ENCODE measurements at regions not wholly inside any gene's neighbourhood (a gene's known extent, or its start where the extent isn't known, plus 50 kb on each side); places are given as distances from the start of the nearest gene placed in this dataset.

DNA sequence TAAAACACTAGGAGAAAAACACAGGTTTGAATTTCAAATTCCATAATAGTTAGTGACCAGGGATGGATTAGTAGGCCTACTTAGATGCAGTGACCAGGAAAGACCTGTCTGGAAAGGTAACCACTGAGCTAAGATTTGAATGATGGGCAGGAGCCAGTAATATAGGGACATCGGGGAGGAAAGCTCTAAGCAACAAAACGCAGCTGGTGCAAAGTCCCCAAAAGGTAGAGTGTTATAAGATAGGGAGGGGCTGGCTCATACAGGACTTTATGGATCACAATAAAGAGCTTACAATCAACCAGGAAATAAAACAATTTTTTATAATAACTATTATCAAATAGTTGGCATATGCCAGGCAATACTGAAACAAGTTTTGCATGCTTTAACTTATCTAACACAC lies 849.4 kb downstream of the LRRTM4 start:
- H3K27me3 ChIP-seq (ENCODE audit: insufficient read depth, low read length) = no peaks in the 10 kb centered on the region
- H3K9me3 ChIP-seq (ENCODE audit: low read depth, low read length) = peaks cover 2% of the 10 kb centered on the region
- H4K20me1 ChIP-seq (ENCODE audit: insufficient read depth, low read length) = no peaks in the 10 kb centered on the region
- no peak overlapping the region for H2AFZ ChIP-seq (ENCODE audit: low read length)
- H3K4me1 ChIP-seq (ENCODE audit: insufficient read depth, low read length) = no peaks in the 10 kb centered on the region
- no peak for DNase-seq (ENCODE audit: insufficient read length, low spot score, missing footprints)
- H3K27ac ChIP-seq (ENCODE audit: low read depth, low read length) = no peak overlapping the region
- H3K36me3 ChIP-seq (ENCODE audit: insufficient read depth, low read length) = no peaks in the 10 kb centered on the region
- no peaks in the 10 kb centered on the region for H3K79me2 ChIP-seq (ENCODE audit: insufficient read depth, low read length)
- no peak overlapping the region for H3K4me2 ChIP-seq (ENCODE audit: insufficient read depth, low read length)
- TF ChIP-seq, protein P1, sequence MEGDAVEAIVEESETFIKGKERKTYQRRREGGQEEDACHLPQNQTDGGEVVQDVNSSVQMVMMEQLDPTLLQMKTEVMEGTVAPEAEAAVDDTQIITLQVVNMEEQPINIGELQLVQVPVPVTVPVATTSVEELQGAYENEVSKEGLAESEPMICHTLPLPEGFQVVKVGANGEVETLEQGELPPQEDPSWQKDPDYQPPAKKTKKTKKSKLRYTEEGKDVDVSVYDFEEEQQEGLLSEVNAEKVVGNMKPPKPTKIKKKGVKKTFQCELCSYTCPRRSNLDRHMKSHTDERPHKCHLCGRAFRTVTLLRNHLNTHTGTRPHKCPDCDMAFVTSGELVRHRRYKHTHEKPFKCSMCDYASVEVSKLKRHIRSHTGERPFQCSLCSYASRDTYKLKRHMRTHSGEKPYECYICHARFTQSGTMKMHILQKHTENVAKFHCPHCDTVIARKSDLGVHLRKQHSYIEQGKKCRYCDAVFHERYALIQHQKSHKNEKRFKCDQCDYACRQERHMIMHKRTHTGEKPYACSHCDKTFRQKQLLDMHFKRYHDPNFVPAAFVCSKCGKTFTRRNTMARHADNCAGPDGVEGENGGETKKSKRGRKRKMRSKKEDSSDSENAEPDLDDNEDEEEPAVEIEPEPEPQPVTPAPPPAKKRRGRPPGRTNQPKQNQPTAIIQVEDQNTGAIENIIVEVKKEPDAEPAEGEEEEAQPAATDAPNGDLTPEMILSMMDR (IDR thresholded peaks at IDR 0.05; ENCODE audit: extremely low read depth, low read depth, low read length) = no peak
- no peak overlapping the region for H3K4me3 ChIP-seq (ENCODE audit: insufficient read depth, low read length)

DNA sequence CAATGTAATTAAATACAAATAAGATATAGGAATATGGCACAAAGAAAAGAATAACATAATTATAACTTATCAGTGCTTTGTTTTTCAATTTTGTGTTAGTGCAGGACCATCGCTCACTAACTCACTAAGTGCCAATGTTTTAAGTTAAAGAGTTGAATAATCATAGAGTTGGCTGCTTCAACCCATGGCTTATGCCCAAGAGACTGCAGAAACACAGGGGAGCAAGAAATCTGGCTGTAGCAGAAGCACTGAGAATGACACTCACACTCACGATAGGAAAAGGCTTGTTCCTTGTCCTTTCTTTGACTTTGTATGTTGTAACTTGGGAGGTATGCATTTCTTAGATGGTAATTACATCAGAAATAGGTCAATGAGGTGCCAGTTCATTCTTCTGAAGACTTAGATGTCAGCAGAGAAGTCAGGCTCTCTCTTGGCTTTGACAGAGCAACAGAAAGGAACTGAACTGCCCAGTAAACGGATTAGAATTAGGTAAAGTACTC lies 852.2 kb downstream of the LRRTM4 start:
- TF ChIP-seq, protein P1 (IDR thresholded peaks at IDR 0.05; ENCODE audit: extremely low read depth, low read depth, low read length) = no peak
- Histone ChIP-seq H3K27me3 (ENCODE audit: insufficient read depth, low read length) (no peaks in the 10 kb centered on the region), H3K9me3 (ENCODE audit: low read depth, low read length) (peaks cover 3% of the 10 kb centered on the region), H3K79me2 (ENCODE audit: insufficient read depth, low read length) (no peaks in the 10 kb centered on the region), H3K4me3 (ENCODE audit: insufficient read depth, low read length) (no peak overlapping the region), H3K36me3 (ENCODE audit: insufficient read depth, low read length) (no peaks in the 10 kb centered on the region), H4K20me1 (ENCODE audit: insufficient read depth, low read length) (no peaks in the 10 kb centered on the region), H3K4me1 (ENCODE audit: insufficient read depth, low read length) (no peaks in the 10 kb centered on the region), H3K4me2 (ENCODE audit: insufficient read depth, low read length) (no peak overlapping the region), H2AFZ (ENCODE audit: low read length) (no peak overlapping the region), H3K27ac (ENCODE audit: low read depth, low read length) (no peak overlapping the region)
- no peak for DNase-seq (ENCODE audit: insufficient read length, low spot score, missing footprints)

DNA sequence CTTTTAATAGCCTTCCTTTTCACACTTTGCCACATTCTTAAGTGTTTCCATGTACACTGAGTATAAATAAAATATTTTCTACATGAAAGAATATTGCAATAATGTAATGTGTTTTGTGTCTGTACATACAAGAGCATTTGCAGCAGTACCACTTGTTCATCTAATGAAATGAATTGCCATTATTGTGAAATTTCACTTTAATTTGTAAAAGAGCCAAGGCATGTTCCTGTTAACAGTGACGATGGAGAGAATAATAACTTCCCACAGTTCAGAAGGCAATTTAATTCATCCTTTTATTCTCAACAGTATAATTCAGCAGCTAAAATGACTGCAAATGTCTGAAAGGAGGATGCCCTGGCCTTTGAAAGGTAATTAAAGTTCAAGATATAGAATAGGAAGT lies 853.9 kb downstream of the LRRTM4 start:
- Histone ChIP-seq H3K9me3 (ENCODE audit: low read depth, low read length) (peaks cover 3% of the 10 kb centered on the region), H3K4me3 (ENCODE audit: insufficient read depth, low read length) (no peak overlapping the region), H3K4me2 (ENCODE audit: insufficient read depth, low read length) (no peak overlapping the region), H2AFZ (ENCODE audit: low read length) (no peak overlapping the region), H3K4me1 (ENCODE audit: insufficient read depth, low read length) (no peaks in the 10 kb centered on the region), H3K36me3 (ENCODE audit: insufficient read depth, low read length) (no peaks in the 10 kb centered on the region), H4K20me1 (ENCODE audit: insufficient read depth, low read length) (no peaks in the 10 kb centered on the region), H3K27ac (ENCODE audit: low read depth, low read length) (no peak overlapping the region), H3K79me2 (ENCODE audit: insufficient read depth, low read length) (no peaks in the 10 kb centered on the region), H3K27me3 (ENCODE audit: insufficient read depth, low read length) (no peaks in the 10 kb centered on the region)
- TF ChIP-seq, protein P1 (IDR thresholded peaks at IDR 0.05; ENCODE audit: extremely low read depth, low read depth, low read length) = no peak
- no peak for DNase-seq (ENCODE audit: insufficient read length, low spot score, missing footprints)

DNA sequence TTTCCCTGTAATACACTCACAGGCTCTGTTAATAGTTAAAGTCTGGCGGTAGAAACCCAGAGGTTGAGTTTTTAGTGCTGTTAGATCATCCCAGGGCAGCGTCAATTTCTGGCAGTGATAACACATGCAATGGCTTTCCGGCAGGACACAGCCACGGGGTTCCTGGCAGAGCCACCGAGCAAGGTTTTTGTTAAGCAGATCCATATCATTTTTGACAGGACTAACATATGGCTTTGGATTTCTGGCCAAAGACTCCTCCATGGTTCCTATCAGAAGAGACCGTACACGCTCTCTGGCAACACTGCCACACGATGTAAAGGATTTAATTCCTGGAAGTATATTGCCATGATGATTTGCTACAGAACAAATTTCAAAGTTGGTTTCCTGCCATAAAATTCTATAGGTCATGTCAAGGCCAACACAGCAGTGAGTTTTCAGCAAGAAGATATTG lies 854.3 kb downstream of the LRRTM4 start:
- H3K4me1 ChIP-seq (ENCODE audit: insufficient read depth, low read length) = no peaks in the 10 kb centered on the region
- H3K36me3 ChIP-seq (ENCODE audit: insufficient read depth, low read length) = no peaks in the 10 kb centered on the region
- H3K27me3 ChIP-seq (ENCODE audit: insufficient read depth, low read length) = no peaks in the 10 kb centered on the region
- no peak overlapping the region for H2AFZ ChIP-seq (ENCODE audit: low read length)
- DNase-seq (ENCODE audit: insufficient read length, low spot score, missing footprints) = no peak
- TF ChIP-seq, protein P1 (IDR thresholded peaks at IDR 0.05; ENCODE audit: extremely low read depth, low read depth, low read length) = no peak
- no peaks in the 10 kb centered on the region for H3K79me2 ChIP-seq (ENCODE audit: insufficient read depth, low read length)
- no peak overlapping the region for H3K4me3 ChIP-seq (ENCODE audit: insufficient read depth, low read length)
- no peak overlapping the region for H3K27ac ChIP-seq (ENCODE audit: low read depth, low read length)
- peaks cover 3% of the 10 kb centered on the region for H3K9me3 ChIP-seq (ENCODE audit: low read depth, low read length)
- no peaks in the 10 kb centered on the region for H4K20me1 ChIP-seq (ENCODE audit: insufficient read depth, low read length)
- no peak overlapping the region for H3K4me2 ChIP-seq (ENCODE audit: insufficient read depth, low read length)
